HL-60 (cell line): ENCODE measurements at regions not wholly inside any gene's neighbourhood (a gene's known extent, or its start where the extent isn't known, plus 50 kb on each side); places are given as distances from the start of the nearest gene placed in this dataset.

Experiments
- POLR2AphosphoS5 ChIP-seq: IDR thresholded peaks from 2 replicates; pipeline ENCODE4 v1.6.1; 2012; ENCODE audit warnings: low read depth
- TF ChIP-seq, protein P1 (sequence below): IDR thresholded peaks from one replicate; pipeline ENCODE4 v1.5.1; 2011; ENCODE audit warnings: low read length, control low read depth, inconsistent platforms; ENCODE audit not compliant: insufficient read depth

DNA sequence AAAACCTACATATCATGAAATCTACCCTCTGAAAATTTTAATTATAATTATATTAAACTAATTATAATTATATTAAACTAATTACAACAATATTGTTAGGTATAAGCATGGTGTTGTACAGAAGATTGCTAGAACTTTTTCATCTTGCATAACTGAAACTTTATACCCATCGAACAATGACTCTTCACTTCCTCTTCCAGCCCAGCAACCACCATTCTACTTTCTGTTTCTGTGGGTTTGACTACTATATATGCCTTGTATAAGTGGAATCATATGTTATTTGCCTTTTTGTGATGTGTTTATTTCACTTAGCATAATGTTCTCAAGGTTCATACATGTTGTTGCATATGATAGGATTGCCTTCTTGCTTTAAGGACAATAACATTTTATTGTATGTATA, 274.2 kb upstream of the CCNH start:
- TF ChIP-seq, protein P1, sequence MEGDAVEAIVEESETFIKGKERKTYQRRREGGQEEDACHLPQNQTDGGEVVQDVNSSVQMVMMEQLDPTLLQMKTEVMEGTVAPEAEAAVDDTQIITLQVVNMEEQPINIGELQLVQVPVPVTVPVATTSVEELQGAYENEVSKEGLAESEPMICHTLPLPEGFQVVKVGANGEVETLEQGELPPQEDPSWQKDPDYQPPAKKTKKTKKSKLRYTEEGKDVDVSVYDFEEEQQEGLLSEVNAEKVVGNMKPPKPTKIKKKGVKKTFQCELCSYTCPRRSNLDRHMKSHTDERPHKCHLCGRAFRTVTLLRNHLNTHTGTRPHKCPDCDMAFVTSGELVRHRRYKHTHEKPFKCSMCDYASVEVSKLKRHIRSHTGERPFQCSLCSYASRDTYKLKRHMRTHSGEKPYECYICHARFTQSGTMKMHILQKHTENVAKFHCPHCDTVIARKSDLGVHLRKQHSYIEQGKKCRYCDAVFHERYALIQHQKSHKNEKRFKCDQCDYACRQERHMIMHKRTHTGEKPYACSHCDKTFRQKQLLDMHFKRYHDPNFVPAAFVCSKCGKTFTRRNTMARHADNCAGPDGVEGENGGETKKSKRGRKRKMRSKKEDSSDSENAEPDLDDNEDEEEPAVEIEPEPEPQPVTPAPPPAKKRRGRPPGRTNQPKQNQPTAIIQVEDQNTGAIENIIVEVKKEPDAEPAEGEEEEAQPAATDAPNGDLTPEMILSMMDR = no peak
- TF ChIP-seq POLR2AphosphoS5 = no peak
